ENCODE measurements at regions not wholly inside any gene's neighbourhood (a gene's known extent, or its start where the extent isn't known, plus 50 kb on each side); places are given as distances from the start of the nearest gene placed in this dataset.
"Not testable (repeated sequence)": the region's sequence is repeated elsewhere in the genome, so short reads cannot be mapped to it uniquely, and the experiment has no call there.

GRCh38 chr2:125596612-125597011 lies 1059.3 kb upstream of the GYPC start:
- H3K4me3 Mint-ChIP-seq = no peak overlapping the region
- no peak for ATAC-seq
- no peak for DNase-seq (ENCODE audit: low spot score)
- H3K27ac Mint-ChIP-seq = no peak overlapping the region
- no peaks in the 10 kb centered on the region for H3K27me3 Mint-ChIP-seq
- no peaks in the 10 kb centered on the region for H3K4me1 Mint-ChIP-seq (ENCODE audit: low read depth in 2 of 2)
- peaks cover 17% of the 10 kb centered on the region for H3K9me3 Mint-ChIP-seq
- H3K36me3 Mint-ChIP-seq = no peaks in the 10 kb centered on the region

- ATAC-seq (no peak), DNase-seq (ENCODE audit: low spot score) (no peak)
- Mint-ChIP-seq H3K27ac (no peak overlapping the region), H3K9me3 (peaks cover 17% of the 10 kb centered on the region), H3K4me1 (ENCODE audit: low read depth in 2 of 2) (no peaks in the 10 kb centered on the region), H3K27me3 (no peaks in the 10 kb centered on the region), H3K36me3 (no peaks in the 10 kb centered on the region), H3K4me3 (no peak overlapping the region)
Observed at GRCh38 chr2:125615438-125615837, 1040.5 kb upstream of the GYPC start.

GRCh38 chr2:125630377-125630776 lies 1025.6 kb upstream of the GYPC start:
- no peaks in the 10 kb centered on the region for H3K4me1 Mint-ChIP-seq (ENCODE audit: low read depth in 2 of 2)
- no peak overlapping the region for H3K27ac Mint-ChIP-seq
- no peak for ATAC-seq
- no peaks in the 10 kb centered on the region for H3K27me3 Mint-ChIP-seq
- no peaks in the 10 kb centered on the region for H3K36me3 Mint-ChIP-seq
- no peak for DNase-seq (ENCODE audit: low spot score)
- peaks cover 19% of the 10 kb centered on the region for H3K9me3 Mint-ChIP-seq
- H3K4me3 Mint-ChIP-seq = no peak overlapping the region

GRCh38 chr2:125634662-125635061 lies 1021.3 kb upstream of the GYPC start:
- no peak overlapping the region for H3K4me3 Mint-ChIP-seq
- H3K27me3 Mint-ChIP-seq = no peaks in the 10 kb centered on the region
- no peaks in the 10 kb centered on the region for H3K4me1 Mint-ChIP-seq (ENCODE audit: low read depth in 2 of 2)
- no peak overlapping the region for H3K27ac Mint-ChIP-seq
- H3K9me3 Mint-ChIP-seq = peaks cover 7% of the 10 kb centered on the region
- ATAC-seq (no peak), DNase-seq (ENCODE audit: low spot score) (no peak)
- no peaks in the 10 kb centered on the region for H3K36me3 Mint-ChIP-seq

- no peaks in the 10 kb centered on the region for H3K27me3 Mint-ChIP-seq
- H3K4me1 Mint-ChIP-seq (ENCODE audit: low read depth in 2 of 2) = no peaks in the 10 kb centered on the region
- no peak overlapping the region for H3K27ac Mint-ChIP-seq
- DNase-seq (ENCODE audit: low spot score) = no peak
- no peak for ATAC-seq
- no peak overlapping the region for H3K4me3 Mint-ChIP-seq
- H3K36me3 Mint-ChIP-seq = no peaks in the 10 kb centered on the region
- peaks cover 3% of the 10 kb centered on the region for H3K9me3 Mint-ChIP-seq
Observed at GRCh38 chr2:125638345-125638744, 1017.6 kb upstream of the GYPC start.

GRCh38 chr2:125642032-125642431 lies 1013.9 kb upstream of the GYPC start:
- Mint-ChIP-seq H3K27ac (no peak overlapping the region), H3K4me1 (ENCODE audit: low read depth in 2 of 2) (no peaks in the 10 kb centered on the region), H3K9me3 (no peaks in the 10 kb centered on the region), H3K36me3 (no peaks in the 10 kb centered on the region), H3K27me3 (no peaks in the 10 kb centered on the region), H3K4me3 (no peak overlapping the region)
- no peak for DNase-seq (ENCODE audit: low spot score)
- no peak for ATAC-seq

- Mint-ChIP-seq H3K4me3 (no peak overlapping the region), H3K27ac (no peak overlapping the region), H3K9me3 (no peaks in the 10 kb centered on the region), H3K27me3 (no peaks in the 10 kb centered on the region), H3K36me3 (no peaks in the 10 kb centered on the region), H3K4me1 (ENCODE audit: low read depth in 2 of 2) (no peaks in the 10 kb centered on the region)
- ATAC-seq (no peak), DNase-seq (ENCODE audit: low spot score) (no peak)
Observed at GRCh38 chr2:125643128-125643527, 1012.8 kb upstream of the GYPC start.

- H3K4me1 Mint-ChIP-seq (ENCODE audit: low read depth in 2 of 2) = no peaks in the 10 kb centered on the region
- DNase-seq (ENCODE audit: low spot score) (no peak), ATAC-seq (no peak)
- H3K27ac Mint-ChIP-seq = no peak overlapping the region
- no peak overlapping the region for H3K4me3 Mint-ChIP-seq
- no peaks in the 10 kb centered on the region for H3K36me3 Mint-ChIP-seq
- H3K27me3 Mint-ChIP-seq = no peaks in the 10 kb centered on the region
- no peaks in the 10 kb centered on the region for H3K9me3 Mint-ChIP-seq
Observed at GRCh38 chr2:125643585-125643984, 1012.4 kb upstream of the GYPC start.

GRCh38 chr2:125644257-125644656 lies 1011.7 kb upstream of the GYPC start:
- H3K4me1 Mint-ChIP-seq (ENCODE audit: low read depth in 2 of 2) = no peaks in the 10 kb centered on the region
- DNase-seq (ENCODE audit: low spot score) (no peak), ATAC-seq (no peak)
- H3K27me3 Mint-ChIP-seq = no peaks in the 10 kb centered on the region
- no peaks in the 10 kb centered on the region for H3K36me3 Mint-ChIP-seq
- no peak overlapping the region for H3K27ac Mint-ChIP-seq
- no peaks in the 10 kb centered on the region for H3K9me3 Mint-ChIP-seq
- H3K4me3 Mint-ChIP-seq = no peak overlapping the region

GRCh38 chr2:125652280-125652679 lies 1003.7 kb upstream of the GYPC start:
- DNase-seq (ENCODE audit: low spot score) (no peak), ATAC-seq (no peak)
- Mint-ChIP-seq H3K36me3 (no peaks in the 10 kb centered on the region), H3K4me3 (no peak overlapping the region), H3K27ac (no peak overlapping the region), H3K4me1 (ENCODE audit: low read depth in 2 of 2) (no peaks in the 10 kb centered on the region), H3K27me3 (no peaks in the 10 kb centered on the region), H3K9me3 (peaks cover 14% of the 10 kb centered on the region)

- H3K36me3 Mint-ChIP-seq = no peaks in the 10 kb centered on the region
- no peak for ATAC-seq
- peaks cover 14% of the 10 kb centered on the region for H3K9me3 Mint-ChIP-seq
- H3K27ac Mint-ChIP-seq = no peak overlapping the region
- H3K4me3 Mint-ChIP-seq = no peak overlapping the region
- H3K4me1 Mint-ChIP-seq (ENCODE audit: low read depth in 2 of 2) = no peaks in the 10 kb centered on the region
- H3K27me3 Mint-ChIP-seq = no peaks in the 10 kb centered on the region
- DNase-seq (ENCODE audit: low spot score) = no peak
Observed at GRCh38 chr2:125654226-125654625, 1001.7 kb upstream of the GYPC start.

- Mint-ChIP-seq H3K4me3 (no peak overlapping the region), H3K9me3 (peaks cover 14% of the 10 kb centered on the region), H3K36me3 (no peaks in the 10 kb centered on the region), H3K27ac (no peak overlapping the region), H3K27me3 (no peaks in the 10 kb centered on the region), H3K4me1 (ENCODE audit: low read depth in 2 of 2) (no peaks in the 10 kb centered on the region)
- DNase-seq (ENCODE audit: low spot score) = no peak
- no peak for ATAC-seq
Observed at GRCh38 chr2:125656190-125656589, 999.8 kb upstream of the GYPC start.

- H3K27ac Mint-ChIP-seq = no peak overlapping the region
- H3K27me3 Mint-ChIP-seq = no peaks in the 10 kb centered on the region
- no peaks in the 10 kb centered on the region for H3K36me3 Mint-ChIP-seq
- H3K4me3 Mint-ChIP-seq = no peak overlapping the region
- peaks cover 13% of the 10 kb centered on the region for H3K9me3 Mint-ChIP-seq
- ATAC-seq = no peak
- DNase-seq (ENCODE audit: low spot score) = no peak
- H3K4me1 Mint-ChIP-seq (ENCODE audit: low read depth in 2 of 2) = no peaks in the 10 kb centered on the region
Observed at GRCh38 chr2:125658583-125658982, 997.4 kb upstream of the GYPC start.

GRCh38 chr2:125660369-125660768 lies 995.6 kb upstream of the GYPC start:
- not testable (repeated sequence) for H3K4me3 Mint-ChIP-seq; ATAC-seq; H3K4me1 Mint-ChIP-seq (ENCODE audit: low read depth in 2 of 2); H3K27ac Mint-ChIP-seq; DNase-seq (ENCODE audit: low spot score); H3K36me3 Mint-ChIP-seq; H3K27me3 Mint-ChIP-seq
- peaks cover 12% of the 10 kb centered on the region for H3K9me3 Mint-ChIP-seq

- DNase-seq (ENCODE audit: low spot score) (no peak), ATAC-seq (no peak)
- H3K36me3 Mint-ChIP-seq = no peaks in the 10 kb centered on the region
- H3K9me3 Mint-ChIP-seq = peaks cover 17% of the 10 kb centered on the region
- no peaks in the 10 kb centered on the region for H3K27me3 Mint-ChIP-seq
- no peak overlapping the region for H3K4me3 Mint-ChIP-seq
- H3K4me1 Mint-ChIP-seq (ENCODE audit: low read depth in 2 of 2) = no peaks in the 10 kb centered on the region
- no peak overlapping the region for H3K27ac Mint-ChIP-seq
Observed at GRCh38 chr2:125667630-125668029, 988.3 kb upstream of the GYPC start.

Measured in natural killer cell treated with Interleukin-12 subunit alpha and Interleukin-12 subunit beta and Interleukin-15 and Interleukin-18, amount 100 ng/mL, for 72 hours (primary cell).